ENCODE measurements at regions not wholly inside any gene's neighbourhood (a gene's known extent, or its start where the extent isn't known, plus 50 kb on each side); places are given as distances from the start of the nearest gene placed in this dataset.
"Not testable (repeated sequence)": the region's sequence is repeated elsewhere in the genome, so short reads cannot be mapped to it uniquely, and the experiment has no call there.

DNA sequence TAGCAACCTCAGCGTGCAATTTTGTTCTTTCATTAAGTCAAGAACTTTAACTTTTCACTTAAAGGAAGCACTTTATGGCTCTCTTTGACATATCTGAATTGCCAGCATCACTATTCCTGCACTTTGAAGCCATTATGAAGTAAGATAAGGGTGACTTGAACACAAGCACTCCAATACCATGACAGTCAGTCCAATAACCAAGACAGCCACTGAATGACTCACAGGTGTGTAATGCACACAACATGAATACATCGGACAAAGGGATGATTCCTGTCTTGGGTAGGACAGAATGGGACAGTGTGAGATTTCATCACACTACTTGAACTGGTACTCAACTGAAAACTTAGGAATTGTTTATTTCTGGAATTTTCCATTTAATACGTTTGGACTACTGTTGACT lies 233.7 kb upstream of the IPO5 start:
- intact Hi-C loops (cut with micrococcal nuclease) = no loop called here

DNA sequence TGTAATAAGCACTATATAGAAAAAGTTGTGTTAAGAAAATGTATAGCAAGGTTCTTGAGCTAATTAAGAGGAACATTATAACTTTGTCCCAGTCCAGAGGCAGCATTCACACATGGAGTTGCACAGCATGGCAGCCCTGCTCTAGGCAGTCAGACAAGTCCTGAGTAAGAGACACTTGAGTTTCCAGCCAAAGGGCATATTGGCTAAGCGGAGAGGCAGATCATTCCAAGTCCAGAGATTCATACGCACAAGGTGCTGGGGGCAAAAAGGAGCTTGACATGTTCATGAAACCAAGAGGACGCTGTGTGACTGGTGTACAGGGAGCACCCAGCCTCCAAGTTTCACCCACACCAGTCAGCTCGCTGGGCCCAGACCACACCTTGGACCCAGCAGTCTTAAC lies 232.6 kb upstream of the IPO5 start:
- intact Hi-C loops (cut with micrococcal nuclease) = no loop called here

DNA sequence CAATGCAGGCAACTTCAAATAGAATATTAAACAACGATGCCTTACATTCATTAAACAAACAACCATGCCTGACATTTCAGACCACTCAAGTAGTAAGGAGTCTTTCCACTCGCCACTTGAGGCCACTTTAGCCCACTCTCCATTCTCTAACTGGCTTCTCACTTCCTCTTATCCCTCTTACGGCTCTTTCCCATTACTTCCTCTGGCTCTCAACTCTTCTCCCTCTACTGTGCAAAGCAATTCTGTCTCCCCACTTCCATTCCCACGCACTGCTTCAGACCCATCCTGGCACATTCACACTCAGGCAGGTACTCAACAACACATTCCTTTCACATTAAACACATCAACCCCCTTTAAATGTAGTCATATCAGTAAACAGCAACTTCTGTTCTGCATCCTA lies 229.8 kb upstream of the IPO5 start:
- intact Hi-C loops (cut with micrococcal nuclease) = no loop called here

DNA sequence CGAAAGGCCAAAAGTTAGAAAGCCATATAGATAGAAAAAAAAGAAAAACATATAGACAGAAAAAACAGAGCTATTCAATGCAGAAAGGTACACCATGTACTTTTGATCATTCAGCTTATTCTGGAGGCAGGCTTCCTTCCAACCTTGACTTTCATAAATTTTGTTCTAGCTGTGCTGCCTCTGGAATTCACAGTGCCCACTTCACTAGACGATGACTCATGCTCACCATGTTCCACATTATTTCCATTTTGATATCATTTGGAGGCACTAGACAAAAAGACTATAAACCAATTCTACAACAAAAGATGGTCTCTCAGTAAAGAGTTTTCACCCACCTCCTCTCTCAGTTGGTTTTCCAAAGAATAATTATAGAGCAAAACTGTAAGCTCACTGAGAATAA lies 229.0 kb upstream of the IPO5 start:
- intact Hi-C loops (cut with micrococcal nuclease) = no loop called here

DNA sequence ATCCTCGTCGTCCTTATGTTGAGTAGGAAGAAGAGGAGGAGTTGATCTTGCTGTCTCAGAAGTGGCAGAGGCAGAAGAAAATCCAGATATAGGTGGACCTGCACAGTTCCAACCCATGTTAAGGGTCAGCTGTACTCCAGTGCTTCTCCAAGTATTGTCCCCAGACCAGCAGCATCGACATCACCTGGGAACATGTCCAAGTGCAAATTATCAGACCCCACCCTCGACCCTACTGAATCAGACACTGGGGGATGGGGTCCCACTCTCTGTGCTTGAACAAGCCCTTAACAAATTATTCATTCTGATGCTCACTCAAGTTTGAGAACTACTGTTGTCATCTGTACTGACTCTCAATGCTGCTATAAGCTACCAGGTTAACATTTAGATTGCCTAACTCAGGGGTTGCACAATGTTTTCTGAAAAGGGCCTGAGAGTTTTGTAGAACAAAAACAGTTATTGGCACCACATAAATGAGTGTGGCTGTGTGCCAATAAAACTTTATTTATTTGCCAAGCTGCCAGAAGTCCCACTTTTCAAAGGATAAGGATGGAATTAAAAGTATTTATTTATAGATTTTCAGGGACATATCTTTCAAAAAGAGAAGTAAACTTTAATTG lies 226.7 kb upstream of the IPO5 start:
- intact Hi-C loops (cut with micrococcal nuclease) = no loop called here

DNA sequence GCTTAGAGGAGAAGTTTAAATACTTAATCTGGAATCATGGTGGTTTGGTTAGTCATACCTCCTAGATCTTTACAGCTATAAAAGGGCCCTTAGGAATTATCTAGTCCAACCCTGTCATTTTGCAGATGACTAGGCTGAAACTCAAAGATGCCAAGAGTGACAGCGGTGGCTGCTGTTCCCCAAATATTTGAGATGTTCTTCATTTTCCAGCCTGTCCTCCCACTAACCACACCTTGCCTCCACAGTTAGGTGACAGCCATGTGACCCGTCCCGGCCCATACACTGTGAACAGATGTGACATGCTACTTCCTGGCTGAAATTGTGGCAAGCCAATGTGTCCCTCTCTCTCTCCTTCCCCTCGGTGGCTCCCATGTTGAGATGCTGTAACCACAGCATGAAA lies 225.5 kb upstream of the IPO5 start:
- intact Hi-C loops (cut with micrococcal nuclease) = no loop called here

DNA sequence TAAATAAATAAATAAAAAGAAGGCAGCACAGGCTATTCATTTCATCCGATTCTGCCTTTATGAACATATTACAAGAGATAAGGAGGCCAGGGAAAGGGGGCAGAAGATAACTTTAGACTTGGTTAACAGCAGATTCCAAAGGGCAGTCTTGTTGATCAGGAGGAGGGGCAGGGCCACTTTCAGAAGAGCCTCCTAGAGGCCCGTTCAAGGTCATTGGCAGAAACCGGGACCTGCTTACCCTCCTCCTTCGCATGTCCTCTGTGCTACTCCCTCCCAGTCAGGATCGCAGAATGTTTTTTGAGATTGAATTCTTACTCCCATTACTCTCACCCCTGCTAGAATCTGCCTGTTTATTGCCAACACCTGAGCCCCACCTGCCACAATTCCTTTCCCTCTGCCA lies 217.0 kb upstream of the IPO5 start:
- intact Hi-C loops (cut with micrococcal nuclease) = no loop called here

DNA sequence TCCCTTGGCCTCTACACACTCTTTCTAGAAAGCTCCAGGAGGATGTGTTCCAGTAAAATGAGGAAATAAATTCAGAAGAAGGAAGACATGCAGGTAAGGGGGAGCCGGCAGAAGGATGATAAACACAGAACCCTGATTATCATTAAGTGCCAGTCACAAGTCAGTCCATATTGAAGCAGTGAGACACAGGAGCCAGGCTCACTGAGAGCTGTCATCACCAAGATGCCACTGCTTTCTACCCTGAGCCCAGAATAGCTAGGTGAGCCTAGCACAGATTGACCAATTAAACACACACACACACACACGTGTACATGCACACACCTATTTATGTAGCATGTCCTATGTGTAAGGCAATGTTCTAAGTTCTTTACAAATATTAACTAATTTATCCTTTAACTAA lies 211.4 kb upstream of the IPO5 start:
- intact Hi-C loops (cut with micrococcal nuclease) = no loop called here

DNA sequence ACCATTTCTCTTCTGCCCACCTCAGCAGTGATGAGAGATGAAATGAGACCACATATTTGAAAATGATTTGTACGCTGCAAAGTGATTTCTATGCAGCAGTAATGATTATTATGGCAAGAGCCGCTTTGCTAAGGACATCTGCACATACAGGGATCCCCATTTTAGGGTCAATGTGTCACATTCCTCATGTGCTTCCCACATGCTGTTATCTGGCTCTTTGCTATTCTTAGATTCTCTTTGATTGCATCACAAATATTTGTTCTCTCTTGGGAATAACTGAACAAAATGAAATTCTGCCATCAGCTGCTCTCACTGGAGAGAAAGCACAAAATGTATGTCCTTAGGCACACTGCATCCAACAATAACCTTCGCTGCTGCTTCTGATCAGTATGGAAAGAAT lies 209.5 kb upstream of the IPO5 start:
- intact Hi-C loops (cut with micrococcal nuclease) = no loop called here

DNA sequence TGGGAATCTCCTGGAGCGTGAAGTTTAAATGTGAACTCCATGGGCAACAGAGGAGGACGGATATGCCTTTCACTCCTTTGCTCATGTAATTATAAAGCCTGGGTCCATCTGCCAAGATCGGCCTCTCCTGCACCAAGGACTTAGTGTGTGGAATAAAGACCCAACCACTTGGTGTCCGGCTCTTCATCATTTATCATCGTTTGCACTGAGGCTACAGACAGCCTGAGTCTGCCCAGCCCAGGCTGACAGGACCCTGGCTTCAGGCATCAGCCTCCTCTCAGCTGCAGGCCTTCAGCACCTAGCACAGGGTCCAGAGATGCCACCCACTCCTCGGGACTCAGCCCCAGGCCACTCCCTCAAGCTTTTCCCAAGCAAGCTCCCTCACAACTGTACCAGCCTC lies 206.8 kb upstream of the IPO5 start:
- intact Hi-C loops (cut with micrococcal nuclease) = no loop called here

DNA sequence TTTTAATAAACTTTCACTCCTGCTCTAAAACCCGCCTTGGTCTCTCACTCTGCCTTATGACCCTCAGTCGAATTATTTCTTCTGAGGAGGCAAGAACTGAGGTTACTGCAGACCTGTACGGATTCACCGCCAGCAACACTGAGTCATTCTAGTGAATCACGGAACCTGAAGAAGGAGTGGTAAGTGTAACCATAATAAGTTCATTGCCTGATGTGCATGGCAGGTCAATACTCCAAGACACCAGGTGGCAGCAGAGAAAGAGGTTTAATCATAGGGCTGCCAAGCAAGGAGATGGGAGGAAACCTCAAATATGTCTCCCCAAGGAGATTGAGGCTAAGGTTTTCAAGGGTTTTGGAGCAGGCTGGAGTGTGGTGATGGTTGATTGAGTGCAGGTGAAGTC lies 204.3 kb upstream of the IPO5 start:
- intact Hi-C loops (cut with micrococcal nuclease) = no loop called here

DNA sequence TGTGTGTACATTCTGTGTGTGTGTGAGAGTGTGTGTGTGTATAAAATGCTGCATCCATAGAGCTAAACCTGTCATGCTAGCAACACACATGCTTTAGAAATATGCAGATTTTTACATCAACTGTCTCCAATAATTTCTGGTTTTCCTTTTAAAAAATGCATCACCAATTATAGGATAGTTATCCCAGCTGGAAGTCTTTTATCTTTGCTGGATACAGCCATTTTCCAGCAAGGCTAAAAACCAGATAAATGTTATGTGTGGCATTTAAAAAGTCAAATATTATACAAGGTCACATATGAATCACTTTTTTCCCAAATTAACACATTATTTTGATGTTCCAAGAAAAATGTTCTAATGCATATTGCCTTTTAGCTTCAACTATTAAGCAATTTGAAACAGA lies 202.0 kb upstream of the IPO5 start:
- intact Hi-C loops (cut with micrococcal nuclease) = no loop called here

DNA sequence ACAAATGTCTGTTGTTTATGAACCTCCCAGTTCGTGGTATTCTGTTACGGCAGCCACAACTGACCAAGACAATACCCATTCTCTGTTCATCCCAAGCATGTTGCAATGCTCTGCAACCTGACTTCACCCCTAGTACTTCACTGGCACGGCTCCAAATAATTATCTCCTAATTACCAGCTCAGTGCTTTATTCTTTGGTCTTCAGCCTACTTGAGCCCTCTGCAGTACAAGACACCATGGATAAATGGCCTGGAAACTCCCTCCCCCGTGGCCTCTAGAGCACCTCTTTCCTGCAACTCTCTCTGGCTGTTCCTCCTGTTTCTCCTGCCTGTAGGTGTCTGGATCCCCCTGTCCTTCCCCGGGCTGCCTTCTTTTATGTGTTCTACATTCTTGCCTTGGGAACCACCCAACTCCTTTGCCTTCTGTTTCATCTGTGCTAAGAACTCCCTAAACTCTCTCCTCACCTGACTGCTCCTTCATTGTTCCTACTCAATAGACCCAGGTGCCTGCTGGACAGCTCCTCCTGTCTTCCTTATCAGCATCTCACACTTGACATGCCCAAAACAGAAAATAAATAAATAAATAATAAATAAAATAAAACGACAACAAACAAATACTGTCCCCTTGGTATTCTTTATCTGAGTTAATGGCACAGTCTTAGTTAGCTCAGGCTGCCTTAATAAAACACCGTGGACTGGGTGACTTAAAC lies 200.4 kb upstream of the IPO5 start:
- intact Hi-C loops (cut with micrococcal nuclease) = no loop called here

DNA sequence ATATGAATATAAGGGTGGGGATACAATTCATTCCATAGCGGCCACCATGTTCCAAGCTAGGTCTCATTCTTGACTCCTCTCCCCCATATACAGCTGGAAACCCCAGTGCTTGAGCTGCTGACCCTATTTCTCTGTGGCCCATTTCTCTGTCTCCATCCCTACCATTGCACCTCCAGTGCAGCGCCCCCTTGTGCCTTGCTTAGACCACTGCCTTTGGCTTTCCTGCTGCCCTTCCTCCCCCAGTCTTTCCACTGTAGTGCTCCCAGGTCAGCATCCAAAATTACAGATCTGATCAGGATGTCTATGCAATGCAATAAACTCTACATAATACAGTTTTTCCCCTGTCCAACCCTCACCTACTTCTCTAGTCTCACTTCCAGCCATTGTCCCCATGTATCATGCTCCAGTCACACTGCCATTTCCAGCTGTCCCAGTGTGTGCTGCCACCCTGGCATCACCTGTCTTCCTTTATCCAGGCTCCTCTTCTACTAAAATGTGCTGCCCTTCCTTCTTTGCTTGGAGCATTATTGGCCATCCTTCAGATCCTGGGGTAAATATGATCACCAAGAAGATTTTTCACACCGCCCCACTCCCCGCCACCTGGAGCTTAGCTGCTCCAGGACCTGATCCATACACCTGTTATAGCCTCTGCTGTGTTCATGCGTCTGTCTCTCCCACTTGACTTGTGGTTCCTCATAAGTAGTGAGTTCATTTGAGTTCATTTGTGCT lies 199.4 kb upstream of the IPO5 start:
- intact Hi-C loops (cut with micrococcal nuclease) = no loop called here

DNA sequence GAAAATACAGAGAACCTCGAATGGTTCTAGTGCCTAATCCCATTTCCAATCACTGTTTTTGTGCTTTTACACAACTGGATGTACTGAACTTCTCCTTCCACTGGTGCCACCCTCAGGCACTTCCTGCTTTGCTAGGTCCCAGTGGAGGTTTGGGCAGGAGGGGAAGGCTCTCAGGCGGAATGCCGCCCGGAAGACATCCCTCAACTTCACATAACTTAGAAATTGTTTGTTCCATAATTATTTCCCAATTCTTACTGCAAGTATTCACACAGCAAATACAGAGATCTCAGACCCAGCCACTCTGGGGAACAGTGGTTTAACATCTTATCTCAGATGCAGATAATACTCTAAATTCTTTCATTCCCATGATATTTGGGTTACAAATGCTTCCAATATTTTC lies 195.7 kb upstream of the IPO5 start:
- intact Hi-C loops (cut with micrococcal nuclease) = no loop called here

DNA sequence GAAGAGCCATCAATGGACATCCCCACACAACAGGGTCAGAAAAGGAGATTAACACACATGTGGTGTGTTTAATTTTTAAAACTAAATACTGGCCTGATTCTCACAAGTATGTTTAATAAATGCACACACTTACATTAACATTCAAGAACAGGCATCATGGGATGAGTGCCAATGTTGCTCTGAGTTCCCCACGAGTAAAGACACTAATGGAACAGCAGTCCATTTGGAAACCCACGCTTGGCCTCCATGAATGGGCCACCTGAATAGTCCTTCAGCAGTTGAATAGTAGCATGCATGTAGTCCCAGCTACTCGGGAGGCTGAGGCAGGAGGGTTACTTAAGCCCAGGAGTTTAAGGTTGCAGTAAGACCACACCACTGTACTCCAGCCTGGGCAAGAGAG lies 195.2 kb upstream of the IPO5 start:
- intact Hi-C loops (cut with micrococcal nuclease) = no loop called here

DNA sequence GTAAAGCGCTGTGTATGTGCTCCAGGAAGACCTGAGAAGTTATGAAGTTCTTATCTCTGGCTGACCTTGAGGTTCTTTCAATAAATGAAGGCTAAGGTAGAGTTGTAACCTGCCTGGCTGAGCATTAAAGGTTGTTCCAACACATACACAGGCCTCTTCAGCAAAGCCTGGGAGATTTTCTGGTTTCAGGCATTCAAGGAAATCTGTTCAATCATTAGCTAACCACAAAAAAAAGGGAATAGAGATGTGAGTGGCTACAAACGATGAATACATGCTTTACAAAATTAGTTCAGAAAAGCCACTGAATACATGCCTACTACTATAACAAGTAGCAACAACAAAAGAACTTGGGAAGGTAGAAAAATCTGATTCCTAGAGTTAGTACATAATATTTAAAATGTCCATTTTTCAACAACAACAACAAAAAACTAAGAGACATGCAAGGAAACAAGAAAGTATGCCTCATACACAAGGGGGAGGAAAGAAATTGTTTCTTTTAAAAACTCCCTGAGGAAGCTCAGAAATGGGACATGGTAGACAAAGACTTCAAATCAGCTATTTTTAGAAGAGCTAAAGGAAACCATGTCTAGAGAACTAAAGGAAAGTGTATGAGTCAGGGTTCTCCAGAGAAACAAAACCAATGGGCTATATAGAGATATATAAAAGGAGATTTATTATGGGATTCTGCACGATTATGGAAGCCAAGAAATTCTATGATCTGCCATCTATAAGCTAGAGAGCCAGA lies 191.5 kb upstream of the IPO5 start:
- intact Hi-C loops (cut with micrococcal nuclease) = no loop called here

DNA sequence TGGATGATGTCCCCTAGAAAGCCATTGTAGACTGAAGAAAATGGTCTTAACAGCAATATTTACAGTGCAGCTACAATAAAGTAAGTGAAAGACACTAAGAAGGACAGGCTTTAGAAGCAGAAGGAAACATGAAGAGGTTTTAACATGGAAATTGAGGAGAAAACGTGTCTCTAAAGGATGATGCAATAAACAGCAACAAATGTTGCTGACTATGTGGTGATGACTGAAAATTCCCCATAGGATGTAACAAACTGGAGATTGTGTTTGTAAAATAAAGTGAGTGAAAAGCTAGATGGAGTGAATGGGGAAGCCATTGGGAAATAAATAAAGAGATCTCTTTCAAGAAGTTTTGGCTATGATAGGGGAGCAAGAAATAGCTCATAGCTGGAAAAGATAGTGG lies 186.7 kb upstream of the IPO5 start:
- intact Hi-C loops (cut with micrococcal nuclease) = no loop called here

DNA sequence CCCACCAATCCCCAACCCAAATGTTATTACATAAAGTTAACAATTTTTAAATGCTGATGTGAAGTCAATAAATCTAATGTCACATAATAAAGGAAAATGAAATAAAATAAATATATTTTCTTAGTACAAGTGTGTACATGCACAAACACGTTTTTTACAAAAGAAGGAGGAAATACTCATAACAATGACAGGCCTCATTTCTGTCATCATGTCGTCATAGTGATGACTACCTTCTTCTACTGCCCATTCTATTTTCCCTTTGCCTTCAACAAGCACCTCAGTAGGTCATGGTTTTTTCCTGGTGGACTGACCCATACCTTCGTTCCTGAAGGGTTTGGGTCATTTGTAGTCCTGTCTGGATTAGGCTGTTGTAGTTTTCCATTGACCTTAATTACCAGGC lies 185.3 kb upstream of the IPO5 start:
- intact Hi-C loops (cut with micrococcal nuclease) = no loop called here

DNA sequence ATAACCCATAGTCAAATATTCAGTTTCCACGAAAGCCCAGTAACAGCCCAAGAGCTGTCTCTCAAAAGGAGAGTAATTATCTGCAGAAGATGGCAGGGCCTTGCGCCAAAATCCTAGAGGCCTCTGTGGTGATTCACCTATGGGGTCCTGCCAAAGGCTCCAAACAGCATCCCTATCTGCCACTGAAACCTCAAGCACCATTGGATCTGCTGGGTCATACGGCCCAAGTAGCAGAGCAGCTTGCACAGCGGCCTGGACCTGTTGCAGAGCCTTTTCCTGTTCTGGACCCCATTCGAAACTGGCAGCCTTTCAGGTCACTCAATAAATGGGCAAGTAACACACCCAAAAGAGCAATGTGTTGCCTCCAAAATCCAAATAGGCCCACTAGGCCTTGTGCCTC lies 183.2 kb upstream of the IPO5 start:
- intact Hi-C loops (cut with micrococcal nuclease) = not testable (repeated sequence)

DNA sequence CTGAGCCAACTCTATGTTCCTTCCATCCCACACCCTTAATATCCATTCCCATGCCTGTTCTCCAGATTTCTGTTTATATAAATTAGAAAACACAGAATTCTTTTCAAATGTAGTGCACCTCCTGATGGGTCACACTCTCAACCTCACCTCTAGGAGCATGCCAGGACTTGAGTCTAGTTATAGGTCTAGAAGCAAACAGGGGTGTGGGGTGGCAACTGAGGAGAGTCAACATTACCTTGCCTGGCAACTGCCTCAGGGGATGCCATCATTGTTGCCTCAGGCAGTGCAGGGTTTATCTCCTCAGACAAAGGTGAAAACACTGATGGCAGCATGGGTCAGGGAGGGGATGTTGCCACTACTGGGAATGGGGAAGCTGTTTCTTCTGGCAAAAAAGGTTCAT lies 181.0 kb upstream of the IPO5 start:
- intact Hi-C loops (cut with micrococcal nuclease) = not testable (repeated sequence)

DNA sequence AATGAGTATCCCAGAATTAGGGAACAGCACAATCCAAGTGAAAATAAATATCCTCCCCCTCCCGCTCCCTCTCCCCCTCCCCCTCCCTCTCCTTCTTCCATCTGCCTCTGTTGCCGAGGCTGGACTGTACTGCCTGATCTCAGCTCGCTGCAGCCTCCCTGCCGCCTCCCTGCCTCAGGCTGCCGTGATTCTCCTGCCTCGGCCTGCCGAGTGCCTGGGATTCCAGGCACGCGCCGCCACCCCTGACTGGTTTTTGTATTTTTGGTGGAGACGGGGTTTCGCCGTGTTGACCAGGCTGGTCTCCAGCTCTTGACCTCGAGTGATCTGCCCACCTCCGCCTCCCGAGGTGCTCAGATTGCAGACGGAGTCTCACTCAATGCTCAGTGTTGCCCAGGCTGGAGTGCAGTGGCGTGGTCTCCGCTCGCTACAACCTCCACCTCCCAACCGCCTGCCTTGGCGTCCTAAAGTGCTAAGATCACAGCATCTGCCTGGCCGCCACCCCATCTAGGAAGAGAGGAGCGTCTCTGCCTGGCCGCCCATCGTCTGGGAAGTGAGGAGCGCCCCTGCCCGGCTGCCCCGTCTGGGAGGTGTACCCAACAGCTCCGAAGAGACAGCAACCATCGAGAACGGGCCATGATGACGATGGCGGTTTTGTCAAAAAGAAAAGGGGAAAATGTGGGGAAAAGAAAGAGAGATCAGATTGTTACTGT lies 178.9 kb upstream of the IPO5 start:
- intact Hi-C loops (cut with micrococcal nuclease) = not testable (repeated sequence)

All from T-helper 1 cell treated with Interleukin-12 subunit alpha and Interleukin-12 subunit beta and Interleukin-4 antibody, amounts not matched to agents 30 ng/mL and 1 ng/mL, for 36 hours (primary cell).